IMR-90 (cell line): ENCODE measurements at regions not wholly inside any gene's neighbourhood (a gene's known extent, or its start where the extent isn't known, plus 50 kb on each side); places are given as distances from the start of the nearest gene placed in this dataset.

Experiments
- ATAC-seq: fragments of 200-7000 bp; cut with Tn5 transposase; 2 replicates; pipeline ENCODE4 v1.9.1; 2020; ENCODE audit warnings: low read depth, mild to moderate bottlenecking, moderate library complexity
- BruUV-seq: library from RNA; stranded (reverse); fragments of 400-500 nt; replicated peaks from 2 replicates; lab custom pipeline; 2021; lab: Mats Ljungman, UMichigan
- CTCF ChIA-PET: fragments of 300-600 bp; formaldehyde crosslinking; extraction: SDS; loops from one replicate; lab custom pipeline; 2021; ENCODE audit warnings: antibody characterized with exemption; lab: Yijun Ruan, JAX
- POLR2A ChIA-PET: fragments of 300-600 bp; sonication (Branson Sonifier 250); formaldehyde crosslinking; loops from one replicate; lab custom pipeline; 2022; ENCODE audit warnings: antibody characterized with exemption; ENCODE audit not compliant: unreplicated experiment; lab: Charles Lee
- DNase-seq: peaks from one replicate; pipeline ENCODE4 v3.0.0; 2013
- H2AFZ ChIP-seq: replicated peaks from 2 replicates; pipeline ENCODE3; 2013; ENCODE audit warnings: low read length, mild to moderate bottlenecking; ENCODE audit not compliant: poor library complexity
- H2AK5ac ChIP-seq: 2 replicates; pipeline ENCODE4 v1.6.1; 2013; ENCODE audit warnings: low read depth, low read length, inconsistent platforms
- H2AK9ac ChIP-seq: replicated peaks from 2 replicates; pipeline ENCODE3; 2013; ENCODE audit warnings: mild to moderate bottlenecking, low read depth, low read length, moderate library complexity; ENCODE audit not compliant: poor library complexity
- H2BK120ac ChIP-seq: 2 replicates; pipeline ENCODE4 v1.6.1; 2013; ENCODE audit warnings: low read depth, low read length, inconsistent platforms
- H2BK15ac ChIP-seq: 3 replicates; pipeline ENCODE4 v1.6.1; 2013; ENCODE audit warnings: low read depth, low read length, inconsistent platforms
- H2BK20ac ChIP-seq: 2 replicates; pipeline ENCODE4 v1.6.1; 2013; ENCODE audit warnings: low read depth, mild to moderate bottlenecking, inconsistent platforms, low read length, moderate library complexity
- H2BK5ac ChIP-seq: 2 replicates; pipeline ENCODE4 v1.6.1; 2013; ENCODE audit warnings: mild to moderate bottlenecking, low read depth, low read length, inconsistent platforms; ENCODE audit not compliant: poor library complexity, severe bottlenecking
- H3K14ac ChIP-seq: replicated peaks from 2 replicates; pipeline ENCODE4 v1.6.1; 2013; ENCODE audit warnings: low read depth, low read length, inconsistent platforms
- H3K18ac ChIP-seq: 2 replicates; pipeline ENCODE4 v1.6.1; 2013; ENCODE audit warnings: low read depth, low read length, control low read depth
- H3K23ac ChIP-seq: 2 replicates; pipeline ENCODE4 v1.6.1; 2013; ENCODE audit warnings: low read depth, low read length, inconsistent platforms
- H3K27ac ChIP-seq: 2 replicates; pipeline ENCODE4 v1.5.1; 2013; ENCODE audit warnings: mild to moderate bottlenecking, control low read depth, low read length; ENCODE audit not compliant: insufficient read depth
- H3K27me3 ChIP-seq: 2 replicates; pipeline ENCODE4 v1.6.1; 2013; ENCODE audit warnings: low read length; ENCODE audit not compliant: control insufficient read depth, insufficient read depth
- H3K36me3 ChIP-seq: 2 replicates; pipeline ENCODE4 v1.6.1; 2013; ENCODE audit warnings: low read length, mixed read lengths; ENCODE audit not compliant: control insufficient read depth, insufficient read depth
- H3K4ac ChIP-seq: 2 replicates; pipeline ENCODE4 v1.6.1; 2013; ENCODE audit warnings: low read depth, low read length, inconsistent platforms
- H3K4me1 ChIP-seq: 2 replicates; pipeline ENCODE4 v1.6.1; 2013; ENCODE audit warnings: low read length, mixed read lengths; ENCODE audit not compliant: control insufficient read depth, insufficient read depth
- H3K4me2 ChIP-seq: 2 replicates; pipeline ENCODE4 v1.6.1; 2013; ENCODE audit warnings: low read depth, mild to moderate bottlenecking, control low read depth, low read length, moderate library complexity
- H3K4me3 ChIP-seq: 2 replicates; pipeline ENCODE4 v1.5.1; 2013; ENCODE audit warnings: low read depth, mild to moderate bottlenecking, control low read depth, low read length, moderate library complexity; ENCODE audit not compliant: insufficient read depth
- H3K56ac ChIP-seq: 2 replicates; pipeline ENCODE4 v1.6.1; 2013; ENCODE audit warnings: low read length, inconsistent platforms; ENCODE audit not compliant: insufficient read depth; ENCODE audit errors: extremely low read depth
- H3K79me1 ChIP-seq, 2 experiments: 2 replicates each; pipeline ENCODE4 v1.6.1; 2013; ENCODE audit warnings: low read length in 2 of 2, inconsistent platforms in 1 of 2, low read depth in 1 of 2
- H3K9ac ChIP-seq: 2 replicates; pipeline ENCODE4 v1.6.1; 2013; ENCODE audit warnings: low read depth, low read length, control low read depth
- H3K9me1 ChIP-seq: 2 replicates; pipeline ENCODE4 v1.6.1; 2013; ENCODE audit warnings: low read length, inconsistent platforms; ENCODE audit not compliant: insufficient read depth
- H3K9me3 ChIP-seq: 2 replicates; pipeline ENCODE4 v1.6.1; 2013; ENCODE audit warnings: low read length; ENCODE audit not compliant: control insufficient read depth, insufficient read depth
- H4K20me1 ChIP-seq: 2 replicates; pipeline ENCODE4 v1.6.1; 2013; ENCODE audit warnings: low read length, inconsistent platforms; ENCODE audit not compliant: insufficient read depth
- H4K5ac ChIP-seq: 2 replicates; pipeline ENCODE4 v1.6.1; 2013; ENCODE audit warnings: mild to moderate bottlenecking, low read depth, low read length, control low read depth
- H4K8ac ChIP-seq, 2 experiments: 2 replicates each; pipeline ENCODE4 v1.6.1; 2013; ENCODE audit warnings: low read depth in 2 of 2, low read length in 2 of 2, control low read depth in 1 of 2, inconsistent platforms in 1 of 2
- H4K91ac ChIP-seq: 2 replicates; pipeline ENCODE4 v1.6.1; 2013; ENCODE audit warnings: low read depth, low read length, inconsistent platforms; ENCODE audit not compliant: insufficient read depth
- BHLHE40 ChIP-seq: fragments of 150-350 bp; IDR thresholded peaks from 2 replicates; pipeline ENCODE4 v1.6.1; 2016; ENCODE audit warnings: mild to moderate bottlenecking, low read depth, low read length
- CEBPB ChIP-seq: IDR thresholded peaks from 2 replicates; pipeline ENCODE4 v1.6.1; 2012; ENCODE audit warnings: low read depth, low read length, improper control_type of control experiment
- CHD1 ChIP-seq: IDR thresholded peaks from 2 replicates; pipeline ENCODE4 v1.6.1; 2012; ENCODE audit warnings: low read depth, low read length, improper control_type of control experiment
- CTCF ChIP-seq: conservative IDR thresholded peaks from 2 replicates; pipeline ENCODE4 v1.5.1; 2012; ENCODE audit warnings: mild to moderate bottlenecking, low read depth, low read length, improper control_type of control experiment
- ELK1 ChIP-seq: fragments of 150-350 bp; IDR thresholded peaks from 2 replicates; pipeline ENCODE4 v1.6.1; 2016; ENCODE audit warnings: low read depth, mild to moderate bottlenecking, low read length, moderate library complexity, borderline replicate concordance
- FOS ChIP-seq: fragments of 150-350 bp; IDR thresholded peaks from 2 replicates; pipeline ENCODE4 v1.6.1; 2016; ENCODE audit warnings: low read depth, low read length
- MAFK ChIP-seq: IDR thresholded peaks from 2 replicates; pipeline ENCODE4 v1.6.1; 2012; ENCODE audit warnings: low read depth, low read length, improper control_type of control experiment
- MAZ ChIP-seq: IDR thresholded peaks from 2 replicates; pipeline ENCODE4 v1.6.1; 2012; ENCODE audit warnings: low read depth, mild to moderate bottlenecking, low read length, improper control_type of control experiment, moderate library complexity, borderline replicate concordance
- MXI1 ChIP-seq: IDR thresholded peaks from 2 replicates; pipeline ENCODE4 v1.6.1; 2012; ENCODE audit warnings: low read depth, mild to moderate bottlenecking, low read length, moderate library complexity, borderline replicate concordance
- NFE2L2 ChIP-seq: fragments of 150-350 bp; IDR thresholded peaks from 2 replicates; pipeline ENCODE4 v1.6.1; 2016; ENCODE audit warnings: low read depth, mild to moderate bottlenecking, low read length
- POLR2A ChIP-seq: IDR thresholded peaks from 2 replicates; pipeline ENCODE4 v1.6.1; 2012; ENCODE audit warnings: mild to moderate bottlenecking, low read depth, low read length
- RAD21 ChIP-seq: IDR thresholded peaks from 2 replicates; pipeline ENCODE4 v1.6.1; 2012; ENCODE audit warnings: low read length, improper control_type of control experiment
- RCOR1 ChIP-seq: IDR thresholded peaks from 2 replicates; pipeline ENCODE4 v1.6.1; 2012; ENCODE audit warnings: mild to moderate bottlenecking, low read length, improper control_type of control experiment; ENCODE audit not compliant: insufficient replicate concordance
- RFX5 ChIP-seq: IDR thresholded peaks from 2 replicates; pipeline ENCODE4 v1.8.0; 2012; ENCODE audit warnings: low read depth, mild to moderate bottlenecking, low read length, moderate library complexity
- SMC3 ChIP-seq: fragments of 150-350 bp; IDR thresholded peaks from 2 replicates; pipeline ENCODE4 v1.6.1; 2016; ENCODE audit warnings: low read depth, mild to moderate bottlenecking, antibody characterized with exemption, low read length, moderate library complexity
- USF2 ChIP-seq: fragments of 150-350 bp; IDR thresholded peaks from 2 replicates; pipeline ENCODE4 v1.6.1; 2017; ENCODE audit warnings: mild to moderate bottlenecking, antibody characterized with exemption, low read length, low read depth
- WGBS, 2 experiments: methylation state at CpG; one replicate each; pipeline versions ENCODE4 v1.1.5 to v1.1.7; 2013; ENCODE audit warnings: missing lambda C conversion rate in 2 of 2; ENCODE audit not compliant: insufficient read length in 1 of 2; ENCODE audit errors: extremely low coverage in 2 of 2; 5-methylcytosine and 5-hydroxymethylcytosine counted together
- dilution Hi-C: fragments of 300-500 bp; cut with HindIII; formaldehyde crosslinking; loops from one replicate; pipeline ENCODE4 v1.14.3; 2018; ENCODE audit warnings: low sequenced_read_pairs; ENCODE audit not compliant: unreplicated experiment
- in situ Hi-C: fragments of 300-500 bp; cut with MboI; formaldehyde crosslinking; loops from 3 replicates; pipeline ENCODE4 v1.14.3; 2019; ENCODE audit warnings: low sequenced_read_pairs, inconsistent platforms, mixed read lengths
- intact Hi-C: fragments of 100-400 bp; cut with micrococcal nuclease; formaldehyde crosslinking; loops from 2 replicates; pipeline ENCODE4 v1.10.0; 2022

- Histone ChIP-seq H2AK9ac (no peak overlapping the region), H4K8ac (no peak overlapping the region), H3K56ac (no peak overlapping the region), H3K79me1 (no peaks in the 10 kb centered on the region), H3K4ac (no peak overlapping the region), H2BK15ac (no peak overlapping the region), H3K4me3 (no peak overlapping the region), H3K18ac (no peak overlapping the region), H3K9me1 (no peaks in the 10 kb centered on the region), H3K14ac (no peak overlapping the region), H3K4me1 (no peaks in the 10 kb centered on the region), H3K27me3 (no peaks in the 10 kb centered on the region), H4K91ac (no peak overlapping the region), H2BK20ac (no peak overlapping the region), H4K5ac (no peak overlapping the region), H3K23ac (no peak overlapping the region), H3K9ac (no peak overlapping the region), H3K27ac (no peak overlapping the region), H2BK5ac (no peak overlapping the region), H3K4me2 (no peak overlapping the region), H2AK5ac (no peak overlapping the region), H4K20me1 (no peaks in the 10 kb centered on the region), H2BK120ac (no peak overlapping the region), H2AFZ (no peak overlapping the region), H3K36me3 (no peaks in the 10 kb centered on the region), H3K9me3 (no peaks in the 10 kb centered on the region)
- DNase-seq (no peak), ATAC-seq (no peak)
- intact Hi-C loops = no loop called here
- 43% methylated on average over 3 of the region's 3 CpGs; no CpG with 5 or more reads in 1 of the 2 experiments for WGBS, 2 experiments
- in situ Hi-C loops = no loop called here
- ChIA-PET CTCF (no interaction called here), POLR2A (no interaction called here)
- dilution Hi-C loops = no loop called here
- no TSS peak for BruUV-seq
- TF ChIP-seq CEBPB = no peak
- TF ChIP-seq NFE2L2 = no peak
- no peak for TF ChIP-seq FOS
- no peak for TF ChIP-seq SMC3
- no peak for TF ChIP-seq MAZ
- no peak for TF ChIP-seq USF2
- TF ChIP-seq BHLHE40 = no peak
- no peak for TF ChIP-seq POLR2A
- TF ChIP-seq RFX5 = no peak
- TF ChIP-seq ELK1 = no peak
- TF ChIP-seq MXI1 = no peak
- no peak for TF ChIP-seq RAD21
- TF ChIP-seq CTCF = no peak
- TF ChIP-seq MAFK = no peak
- no peak for TF ChIP-seq RCOR1
- no peak for TF ChIP-seq CHD1
These were observed 556.9 kb downstream of the MAT2B start for GRCh38 chr5:164062304-164062703.
